ENCODE measurements at regions not wholly inside any gene's neighbourhood (a gene's known extent, or its start where the extent isn't known, plus 50 kb on each side); places are given as distances from the start of the nearest gene placed in this dataset.
"Not testable (repeated sequence)": the region's sequence is repeated elsewhere in the genome, so short reads cannot be mapped to it uniquely, and the experiment has no call there.

DNA sequence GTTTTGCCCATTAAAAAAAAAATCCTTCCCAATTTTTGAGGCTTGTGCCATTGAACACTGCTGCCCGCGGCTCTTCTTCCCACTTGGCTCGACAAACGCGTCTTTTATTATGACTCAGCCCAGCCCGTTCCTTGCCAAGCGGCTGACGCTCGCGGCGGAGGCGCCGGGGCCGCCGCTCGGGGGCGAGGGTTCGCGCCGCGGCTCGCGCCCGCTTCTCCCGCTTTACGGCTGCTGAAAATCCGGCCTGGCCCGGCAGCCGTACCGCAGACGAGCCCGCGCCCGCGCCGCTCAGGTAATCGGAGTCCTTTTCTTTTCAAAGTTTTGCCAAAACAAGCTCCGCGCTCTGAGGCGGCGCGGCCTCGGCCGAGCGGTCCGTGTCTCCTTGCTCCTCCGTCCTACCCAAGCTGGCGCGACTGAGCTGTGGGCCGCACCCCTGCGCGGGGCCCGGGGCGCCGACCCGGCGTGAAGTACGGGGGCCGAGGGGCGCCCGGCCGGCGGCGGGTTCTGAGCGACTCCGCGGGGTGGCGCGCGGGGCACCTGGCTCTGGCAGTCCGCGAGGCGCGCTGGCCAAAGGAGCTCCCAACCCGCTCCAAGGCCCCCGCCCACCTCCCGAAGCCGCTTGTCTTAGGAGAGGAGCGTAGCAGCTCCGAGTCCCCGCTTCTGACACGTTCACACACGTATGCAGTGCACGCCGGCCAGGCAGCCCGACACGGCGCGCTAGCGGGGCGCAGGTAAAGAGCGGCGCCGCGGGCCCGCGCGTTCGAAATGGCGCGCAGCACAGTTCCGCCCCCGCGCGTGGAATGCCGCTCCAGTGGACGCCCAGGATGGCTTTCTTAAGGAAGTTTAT lies 418.2 kb upstream of the NAALADL2 start:
- peak; percentile 66 to 86 (median 78) for DNase-seq (ENCODE audit: extremely low read depth in 1 of 11, low read depth in 9 of 11, low spot score in 4 of 11)

DNA sequence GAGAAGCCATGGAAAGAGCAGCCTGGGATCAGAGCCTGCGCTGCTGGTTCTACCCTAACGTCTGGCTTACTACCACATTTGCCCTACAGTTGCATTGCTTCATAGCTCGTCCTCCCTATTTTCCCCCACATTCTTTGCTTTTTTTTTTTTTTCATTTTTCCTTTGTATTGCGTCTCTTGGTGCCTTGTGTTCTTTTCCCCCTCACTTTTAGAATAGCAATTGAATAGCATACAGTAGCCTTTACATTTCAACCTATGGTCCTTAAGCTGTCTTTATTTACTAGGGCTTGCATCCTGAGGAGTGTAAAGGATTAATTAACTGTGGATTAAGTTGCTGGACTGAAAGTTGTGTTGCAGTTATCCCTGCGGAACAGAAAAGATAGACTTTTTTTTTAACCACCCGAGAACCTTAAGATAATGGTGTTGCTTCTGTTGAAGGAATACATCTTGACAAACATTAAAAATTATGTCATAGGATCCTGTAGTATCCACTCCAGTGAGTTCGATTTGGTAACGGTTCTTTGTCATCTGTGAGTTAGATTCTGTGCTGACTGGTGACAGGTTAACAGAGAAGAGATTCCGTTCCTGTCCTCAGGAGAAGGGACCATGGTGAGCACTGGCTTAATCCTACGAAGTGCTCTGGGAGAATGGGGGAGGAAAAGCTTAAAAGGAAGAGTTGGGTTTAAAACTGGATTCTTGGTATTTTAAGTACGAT lies 417.4 kb upstream of the NAALADL2 start:
- DNase-seq (ENCODE audit: extremely low read depth in 1 of 11, low read depth in 9 of 11, low spot score in 4 of 11) = peak in 4 of 11 donors; percentile 19 to 45 (median 25)

DNA sequence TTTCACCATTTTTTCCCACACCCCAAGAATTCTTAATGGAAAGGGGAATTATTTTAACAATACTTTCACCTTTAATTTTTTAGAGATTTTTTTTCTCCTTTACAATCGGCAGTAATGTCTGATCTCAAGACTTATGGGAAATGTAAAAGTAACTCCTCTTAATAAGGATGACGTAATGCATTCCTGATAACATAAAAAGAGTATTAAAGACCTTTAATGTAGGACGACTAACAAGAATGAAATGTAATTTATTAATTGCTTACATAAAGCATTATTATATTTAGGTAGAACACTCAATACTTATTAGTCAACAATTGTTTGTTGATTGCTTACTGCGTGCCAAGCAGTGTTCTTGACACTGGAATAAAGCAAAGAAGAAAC lies 416.8 kb upstream of the NAALADL2 start:
- DNase-seq (ENCODE audit: extremely low read depth in 1 of 11, low read depth in 9 of 11, low spot score in 4 of 11) = no peak

- DNase-seq (ENCODE audit: extremely low read depth in 1 of 11, low read depth in 9 of 11, low spot score in 4 of 11) = no peak
These were observed 414.7 kb upstream of the NAALADL2 start for GRCh38 chr3:174444391-174444790.

GRCh38 chr3:174457758-174458157 lies 401.4 kb upstream of the NAALADL2 start:
- no peak for DNase-seq (ENCODE audit: extremely low read depth in 1 of 11, low read depth in 9 of 11, low spot score in 4 of 11)

- DNase-seq (ENCODE audit: extremely low read depth in 1 of 11, low read depth in 9 of 11, low spot score in 4 of 11) = no peak
These were observed 398.3 kb upstream of the NAALADL2 start for GRCh38 chr3:174460831-174461230.

DNA sequence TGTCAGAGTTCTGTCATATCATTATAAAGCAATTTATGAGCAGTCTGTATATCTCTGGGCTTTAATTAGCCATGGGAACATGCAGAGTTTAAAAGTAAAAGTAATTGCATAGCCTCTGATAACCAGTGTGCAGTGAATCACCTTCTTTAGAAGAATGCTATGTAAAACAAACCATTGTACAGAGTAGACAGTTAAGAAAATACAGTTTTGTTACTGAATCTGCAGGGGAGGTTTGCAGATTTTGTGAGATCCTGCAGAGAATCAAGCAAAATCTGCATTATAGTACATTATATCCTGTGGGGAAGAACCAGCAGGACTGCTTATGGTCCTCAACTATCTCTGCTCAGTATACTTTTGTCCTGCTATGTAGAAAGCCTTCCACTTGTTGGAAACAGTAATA lies 396.2 kb upstream of the NAALADL2 start:
- DNase-seq (ENCODE audit: extremely low read depth in 1 of 11, low read depth in 9 of 11, low spot score in 4 of 11) = no peak

DNA sequence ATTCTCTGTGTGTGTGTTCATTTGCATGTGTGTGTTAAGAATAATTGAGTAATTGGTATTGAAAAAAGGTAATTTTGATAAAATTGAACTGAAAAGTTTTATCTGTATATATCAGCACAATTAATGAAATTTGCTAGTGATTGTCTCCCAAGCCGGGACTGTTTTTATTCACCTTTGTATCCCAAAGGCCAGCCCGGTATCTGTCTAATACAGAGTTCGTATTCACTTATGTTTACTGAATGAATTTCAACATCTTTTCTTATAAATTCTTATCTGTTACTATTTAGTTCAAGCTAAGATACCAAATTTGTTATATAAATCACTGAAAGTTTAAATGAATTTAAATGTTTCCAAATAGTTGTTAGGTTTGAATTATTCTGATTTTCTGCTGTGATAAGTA lies 394.0 kb upstream of the NAALADL2 start:
- DNase-seq (ENCODE audit: extremely low read depth in 1 of 11, low read depth in 9 of 11, low spot score in 4 of 11) = no peak

DNA sequence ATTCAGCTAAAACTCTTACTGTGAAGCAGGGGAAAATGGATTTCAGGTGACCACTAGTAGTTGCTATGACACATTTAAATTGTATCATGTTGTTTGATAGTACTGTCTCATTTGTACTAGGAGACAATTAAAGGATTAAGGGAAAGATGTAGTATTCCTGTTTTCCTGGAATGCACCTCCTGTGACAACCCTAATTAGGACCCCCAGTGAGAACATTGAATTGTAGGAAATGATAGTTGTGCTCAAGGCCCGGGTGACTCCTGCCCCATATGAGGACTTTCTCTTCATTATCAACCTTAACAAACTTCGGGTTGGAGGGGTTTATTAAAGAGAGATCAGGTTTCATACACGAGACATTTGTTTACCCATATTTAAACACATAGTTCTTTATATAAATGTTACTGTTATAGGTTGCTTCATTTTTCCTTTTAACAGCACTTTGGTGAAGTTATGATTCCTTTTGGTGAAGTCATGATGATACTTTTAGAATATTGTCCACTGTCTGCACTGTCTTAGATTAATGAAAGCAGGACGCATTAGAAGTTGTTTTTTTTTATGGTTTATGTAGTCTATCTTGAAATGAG lies 392.6 kb upstream of the NAALADL2 start:
- DNase-seq (ENCODE audit: extremely low read depth in 1 of 11, low read depth in 9 of 11, low spot score in 4 of 11) = no peak

- no peak for DNase-seq (ENCODE audit: extremely low read depth in 1 of 11, low read depth in 9 of 11, low spot score in 4 of 11)
These were observed 381.6 kb upstream of the NAALADL2 start for GRCh38 chr3:174477491-174477890.

DNA sequence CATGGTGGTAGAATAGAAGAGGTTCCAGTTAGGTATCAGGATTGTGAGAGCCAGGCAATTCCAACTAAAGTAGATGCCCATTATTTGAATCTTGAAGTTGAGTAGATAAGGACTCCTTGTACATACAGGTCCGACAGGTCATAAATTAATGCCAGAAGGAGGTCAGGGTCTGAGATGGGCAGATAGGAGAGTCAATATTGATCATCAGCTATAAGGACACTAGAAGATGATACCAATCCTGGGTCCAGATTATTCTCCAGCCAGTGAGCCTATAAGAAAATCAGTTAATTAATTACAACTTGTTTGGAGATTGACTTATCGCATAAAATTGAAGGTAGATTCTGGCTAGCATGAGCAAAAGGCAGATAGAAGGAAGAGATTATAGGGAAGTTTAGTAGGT lies 378.4 kb upstream of the NAALADL2 start:
- DNase-seq (ENCODE audit: extremely low read depth in 1 of 11, low read depth in 9 of 11, low spot score in 4 of 11) = no peak

- DNase-seq (ENCODE audit: extremely low read depth in 1 of 11, low read depth in 9 of 11, low spot score in 4 of 11) = no peak
These were observed 376.6 kb upstream of the NAALADL2 start for GRCh38 chr3:174482541-174482940.

DNA sequence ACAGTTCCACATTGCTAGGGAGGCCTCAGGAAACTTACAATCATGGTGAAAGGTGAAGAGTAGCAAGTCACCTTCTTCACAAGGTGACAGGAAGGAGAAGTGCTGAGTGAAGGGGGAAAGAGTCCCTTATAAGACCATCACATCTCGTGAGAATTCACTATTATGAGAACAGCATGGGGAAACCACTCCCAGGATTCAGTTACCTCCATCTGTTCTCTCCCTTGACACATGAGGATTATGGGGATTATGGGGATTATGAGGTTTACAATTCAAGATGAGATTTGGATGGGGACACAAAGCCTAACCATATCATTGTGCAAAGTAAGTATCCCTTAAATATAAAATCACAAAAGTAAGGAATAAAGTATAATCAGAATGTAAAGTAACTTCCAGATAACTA lies 375.9 kb upstream of the NAALADL2 start:
- DNase-seq (ENCODE audit: extremely low read depth in 1 of 11, low read depth in 9 of 11, low spot score in 4 of 11) = no peak

DNA sequence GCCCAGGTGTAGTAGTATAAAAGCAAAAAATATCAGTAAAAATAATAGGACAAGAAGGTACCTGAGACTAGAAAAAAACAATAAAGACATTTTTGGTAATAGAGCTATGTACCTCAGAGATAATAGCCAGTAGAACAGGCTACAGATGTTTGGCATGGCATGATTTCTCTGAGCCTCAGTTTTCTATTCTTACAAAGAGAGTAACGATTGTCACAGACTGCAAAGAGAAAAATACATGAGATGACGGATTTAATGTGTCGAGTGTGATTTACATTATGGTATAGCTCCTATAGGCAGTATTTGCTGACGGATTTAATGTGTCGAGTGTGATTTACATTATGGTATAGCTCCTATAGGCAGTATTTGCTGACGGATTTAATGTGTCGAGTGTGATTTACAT lies 375.3 kb upstream of the NAALADL2 start:
- not testable (repeated sequence) for DNase-seq (ENCODE audit: extremely low read depth in 1 of 11, low read depth in 9 of 11, low spot score in 4 of 11)

GRCh38 chr3:174488527-174488926 lies 370.6 kb upstream of the NAALADL2 start:
- DNase-seq (ENCODE audit: extremely low read depth in 1 of 11, low read depth in 9 of 11, low spot score in 4 of 11) = no peak

DNA sequence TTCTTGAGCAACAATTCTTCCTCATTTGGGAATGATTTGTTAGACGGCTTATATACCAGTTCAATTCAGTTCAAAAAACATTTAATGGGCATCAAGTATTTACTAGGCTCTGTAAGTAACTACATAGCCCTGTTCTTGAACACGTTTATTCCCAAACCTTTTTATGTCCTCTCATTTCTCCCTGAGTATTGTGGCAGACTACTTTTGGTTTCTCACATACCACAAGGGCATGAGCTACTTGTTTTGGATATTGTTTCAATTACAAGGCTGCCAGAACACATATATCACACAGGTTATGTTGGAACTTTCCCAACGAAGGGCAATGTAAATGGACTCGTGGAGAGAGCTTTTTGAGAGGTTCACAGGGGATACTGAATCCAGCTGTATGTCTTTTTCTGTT lies 363.8 kb upstream of the NAALADL2 start:
- DNase-seq (ENCODE audit: extremely low read depth in 1 of 11, low read depth in 9 of 11, low spot score in 4 of 11) = peak in 4 of 11 donors; percentile 4 to 16 (median 12)

DNA sequence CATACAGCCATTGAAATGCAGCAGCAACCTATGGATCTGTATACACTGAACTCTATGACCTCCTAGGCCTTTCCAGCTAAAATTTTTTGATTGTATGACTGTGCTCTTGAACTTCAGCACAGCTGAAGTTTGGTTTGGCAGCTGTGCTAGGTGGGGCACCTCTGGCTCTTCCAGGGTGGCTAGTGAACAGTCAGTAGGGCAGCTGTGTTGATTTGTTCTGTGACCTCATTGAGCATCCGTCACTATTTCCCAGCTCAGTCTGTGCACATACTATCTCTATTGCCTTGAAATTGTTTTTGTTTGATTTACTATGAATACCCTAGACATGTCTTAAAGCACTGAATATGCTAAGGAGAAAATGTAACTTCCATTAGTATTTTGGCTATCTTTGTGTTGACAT lies 363.2 kb upstream of the NAALADL2 start:
- no peak for DNase-seq (ENCODE audit: extremely low read depth in 1 of 11, low read depth in 9 of 11, low spot score in 4 of 11)

DNA sequence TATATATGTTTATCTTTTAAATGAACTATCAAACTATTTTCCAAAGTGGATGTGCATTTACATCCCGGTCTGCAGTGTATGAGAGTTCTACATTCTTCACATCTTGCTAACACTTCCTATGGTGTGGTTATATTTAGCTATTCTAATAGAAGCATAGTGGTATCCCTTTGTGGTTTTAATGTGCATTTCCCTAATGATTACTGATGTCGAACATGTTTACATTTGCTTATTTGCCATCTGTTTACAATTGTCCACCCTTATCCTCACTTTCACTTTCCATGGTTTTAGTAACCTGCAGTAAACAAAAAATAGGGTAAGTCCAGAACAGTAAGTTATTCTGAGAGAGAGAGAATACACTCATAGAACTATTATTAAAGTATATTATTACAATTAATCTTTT lies 360.5 kb upstream of the NAALADL2 start:
- no peak for DNase-seq (ENCODE audit: extremely low read depth in 1 of 11, low read depth in 9 of 11, low spot score in 4 of 11)

GRCh38 chr3:174505266-174505665 lies 353.9 kb upstream of the NAALADL2 start:
- DNase-seq (ENCODE audit: extremely low read depth in 1 of 11, low read depth in 9 of 11, low spot score in 4 of 11) = no peak

DNA sequence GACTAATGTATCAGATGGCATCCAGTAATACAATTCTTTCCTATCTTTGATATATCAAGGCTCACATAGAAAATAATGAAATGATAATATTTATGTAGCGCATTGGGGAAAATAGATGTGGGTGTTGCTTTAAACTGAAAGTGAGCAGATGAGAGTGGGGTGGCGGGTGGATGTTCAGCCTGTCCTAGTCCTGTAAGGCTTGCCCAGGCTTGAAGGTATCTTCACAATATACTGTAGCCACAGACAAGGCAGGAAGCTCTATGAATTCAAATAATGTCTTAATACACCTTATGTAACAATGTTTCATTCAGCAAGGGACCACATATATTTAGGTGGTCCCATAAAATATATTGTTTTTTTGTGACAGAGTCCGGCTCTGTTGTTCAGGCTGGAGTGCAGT lies 334.9 kb upstream of the NAALADL2 start:
- no peak for DNase-seq (ENCODE audit: extremely low read depth in 1 of 11, low read depth in 9 of 11, low spot score in 4 of 11)

Measured in renal cortex interstitium (tissue), 11 donors.